K562 (cell line): ENCODE measurements at regions not wholly inside any gene's neighbourhood (a gene's known extent, or its start where the extent isn't known, plus 50 kb on each side); places are given as distances from the start of the nearest gene placed in this dataset.

Experiments
- ATAC-seq: fragments of 200-7000 bp; cut with Tn5 transposase; 3 replicates; pipeline ENCODE4 v1.9.1; 2020; ENCODE audit warnings: moderate library complexity
- BruUV-seq: library from RNA; stranded (reverse); fragments of 400-500 nt; replicated peaks from 2 replicates; lab custom pipeline; 2021; lab: Mats Ljungman, UMichigan
- CTCF ChIA-PET: fragments of 300-600 bp; formaldehyde crosslinking; extraction: SDS; loops from one replicate; lab custom pipeline; 2021; ENCODE audit warnings: low intra/inter-chr PET ratio; lab: Yijun Ruan, JAX
- POLR2A ChIA-PET: fragments of 300-600, 350-650 bp; sonication (Branson Sonifier 250); formaldehyde crosslinking; extraction: SDS; loops from one replicate; lab custom pipeline; 2021; ENCODE audit warnings: antibody characterized with exemption, inconsistent platforms; lab: Yijun Ruan, JAX
- DNase-seq, 4 experiments: peaks; one replicate each; pipeline versions ENCODE4 v3.0.0 to v3.0.0-alpha.2; 2011 to 2018; ENCODE audit warnings: low spot score in 3 of 4, mixed read lengths in 3 of 4; ENCODE audit errors: extremely low read depth in 1 of 4
- FAIRE-seq: peaks from 2 replicates; lab custom pipeline; 2011; peaks lifted over from hg19 to GRCh38; lab: Jason Lieb, UNC
- H2AFZ ChIP-seq: 2 replicates; pipeline ENCODE4 v1.6.0; 2011; ENCODE audit warnings: low read depth, low read length, control low read depth, inconsistent platforms
- H3K27ac ChIP-seq: fragments of 200-600 bp; 3 replicates; pipeline ENCODE4 v1.8.0; 2011; ENCODE audit warnings: low read depth, mild to moderate bottlenecking, control low read depth, inconsistent platforms, low read length, moderate library complexity, mixed read lengths; ENCODE audit errors: extremely low read depth
- H3K27me3 ChIP-seq, 2 experiments: fragments of 300-600 bp in 1 of 2; 2 replicates in 1 of 2; 3 replicates in 1 of 2; pipeline versions ENCODE4 v1.6.0 to v1.8.0; 2011; ENCODE audit warnings: inconsistent platforms in 2 of 2, low read length in 2 of 2, mild to moderate bottlenecking in 1 of 2, mixed read lengths in 1 of 2, moderate library complexity in 1 of 2; ENCODE audit not compliant: control insufficient read depth in 2 of 2, insufficient read depth in 2 of 2
- H3K36me3 ChIP-seq: fragments of 300-600 bp; 3 replicates; pipeline ENCODE4 v1.8.0; 2011; ENCODE audit warnings: mild to moderate bottlenecking, low read length, inconsistent platforms; ENCODE audit not compliant: control insufficient read depth, insufficient read depth
- H3K4me1 ChIP-seq, 2 experiments: fragments of 200-600 bp in 1 of 2; replicated peaks in 1 of 2; 2 replicates in 1 of 2; 3 replicates in 1 of 2; pipeline versions ENCODE4 v1.5.1 to v1.8.0; 2011; ENCODE audit warnings: inconsistent platforms in 2 of 2, low read length in 2 of 2, mild to moderate bottlenecking in 1 of 2, mixed read lengths in 1 of 2, moderate library complexity in 1 of 2; ENCODE audit not compliant: control insufficient read depth in 2 of 2, insufficient read depth in 2 of 2
- H3K4me2 ChIP-seq: 2 replicates; pipeline ENCODE4 v1.6.1; 2011; ENCODE audit warnings: low read length, control low read depth, inconsistent platforms, mixed read lengths; ENCODE audit not compliant: insufficient read depth
- H3K4me3 ChIP-seq: fragments of 200-600 bp; sonication (generic), shearing (Covaris generic); 2 replicates; pipeline ENCODE4 v1.5.1; 2016; ENCODE audit warnings: control low read depth, inconsistent platforms
- H3K79me2 ChIP-seq: fragments of 200-600 bp; 3 replicates; pipeline ENCODE4 v1.8.0; 2011; ENCODE audit warnings: low read length, inconsistent platforms; ENCODE audit not compliant: control insufficient read depth, insufficient read depth
- H3K9ac ChIP-seq, 2 experiments: 2 replicates each; pipeline versions ENCODE4 v1.6.0 to v1.6.1; 2011; ENCODE audit warnings: low read depth in 2 of 2, low read length in 2 of 2, control low read depth in 1 of 2, inconsistent platforms in 1 of 2, mild to moderate bottlenecking in 1 of 2, mixed read lengths in 1 of 2; ENCODE audit not compliant: insufficient read depth in 1 of 2
- H3K9me1 ChIP-seq: one replicate; pipeline ENCODE4 v1.6.0; 2011; ENCODE audit warnings: inconsistent platforms, mild to moderate bottlenecking, low read length, moderate library complexity; ENCODE audit not compliant: control insufficient read depth, insufficient read depth
- H3K9me3 ChIP-seq: replicated peaks from 2 replicates; pipeline ENCODE4 v1.5.1; 2011; ENCODE audit warnings: low read depth, low read length, inconsistent platforms; ENCODE audit not compliant: control insufficient read depth, insufficient read depth
- H4K20me1 ChIP-seq: replicated peaks from 2 replicates; pipeline ENCODE4 v1.6.1; 2011; ENCODE audit warnings: low read length, inconsistent platforms, mixed read lengths; ENCODE audit not compliant: control insufficient read depth, insufficient read depth
- HNRNPUL1 ChIP-seq: fragments of 200-400 bp; formaldehyde crosslinking; IDR thresholded peaks from 2 replicates; pipeline ENCODE4 v1.6.1; 2017; ENCODE audit warnings: low read length
- MBD2 ChIP-seq: sonication (generic); IDR thresholded peaks from 2 replicates; pipeline ENCODE4 v1.6.1; 2016; ENCODE audit warnings: low read depth, borderline replicate concordance
- NFIC ChIP-seq: fragments of 450-650 bp; IDR thresholded peaks from 2 replicates; pipeline ENCODE4 v1.6.1; 2017; ENCODE audit warnings: mild to moderate bottlenecking, inconsistent platforms
- POLR2A ChIP-seq: fragments of 450-650 bp; conservative IDR thresholded peaks from 2 replicates; pipeline ENCODE4 v1.6.1; 2016
- SMAD2 ChIP-seq: fragments of 150-350 bp; IDR thresholded peaks from 2 replicates; pipeline ENCODE4 v1.6.1; 2014; ENCODE audit warnings: low read depth, mild to moderate bottlenecking, low read length
- SMAD3 ChIP-seq: fragments of 450-650 bp; formaldehyde crosslinking; conservative IDR thresholded peaks from 2 replicates; pipeline ENCODE4 v1.4.0; 2020; ENCODE audit warnings: mild to moderate bottlenecking
- STAT5A ChIP-seq: IDR thresholded peaks from 2 replicates; pipeline ENCODE4 v1.6.1; 2012; ENCODE audit warnings: low read length, inconsistent platforms, borderline replicate concordance
- U2AF2 ChIP-seq: fragments of 200-400 bp; formaldehyde crosslinking; optimal IDR thresholded peaks from 2 replicates; pipeline ENCODE3; 2017; ENCODE audit warnings: low read depth, mild to moderate bottlenecking, low read length
- ZC3H8 ChIP-seq: fragments of 450-650 bp; IDR thresholded peaks from 2 replicates; pipeline ENCODE4 v1.6.1; 2017
- ZFP1 ChIP-seq: fragments of 450-650 bp; formaldehyde crosslinking; IDR thresholded peaks from 2 replicates; pipeline ENCODE4 v1.4.0; 2020; ENCODE audit warnings: mild to moderate bottlenecking, mixed read lengths
- ZNF274 ChIP-seq: IDR thresholded peaks from 2 replicates; pipeline ENCODE4 v1.6.1; 2011; ENCODE audit warnings: low read depth, mild to moderate bottlenecking, low read length, moderate library complexity, borderline replicate concordance
- ZNF57 ChIP-seq: fragments of 450-650 bp; formaldehyde crosslinking; IDR thresholded peaks from 2 replicates; pipeline ENCODE4 v1.4.0; 2020; ENCODE audit warnings: mild to moderate bottlenecking, moderate library complexity
- WGBS: fragments of 100-300 bp; shearing (Covaris generic); methylation state at CpG from one replicate; pipeline ENCODE4 v1.1.6; 2016; ENCODE audit warnings: low coverage, mixed read lengths; ENCODE audit not compliant: insufficient coverage; ENCODE audit errors: missing lambda C conversion rate; 5-methylcytosine and 5-hydroxymethylcytosine counted together
- in situ Hi-C: fragments of 300-500 bp; cut with MboI; formaldehyde crosslinking; loops from 4 replicates; pipeline ENCODE4 v1.15.0; 2018; ENCODE audit warnings: inconsistent platforms, mixed read lengths
- intact Hi-C: fragments of 100-400 bp; cut with micrococcal nuclease; formaldehyde crosslinking; loops from 2 replicates; pipeline ENCODE4 v1.14.2; 2022
- TF ChIP-seq, protein P1 (sequence below): fragments of 250-450 bp; sonication (Bioruptor Pico); IDR thresholded peaks from 2 replicates; pipeline ENCODE4 v1.4.0; 2020; ENCODE audit warnings: mild to moderate bottlenecking, moderate library complexity, borderline replicate concordance

DNA sequence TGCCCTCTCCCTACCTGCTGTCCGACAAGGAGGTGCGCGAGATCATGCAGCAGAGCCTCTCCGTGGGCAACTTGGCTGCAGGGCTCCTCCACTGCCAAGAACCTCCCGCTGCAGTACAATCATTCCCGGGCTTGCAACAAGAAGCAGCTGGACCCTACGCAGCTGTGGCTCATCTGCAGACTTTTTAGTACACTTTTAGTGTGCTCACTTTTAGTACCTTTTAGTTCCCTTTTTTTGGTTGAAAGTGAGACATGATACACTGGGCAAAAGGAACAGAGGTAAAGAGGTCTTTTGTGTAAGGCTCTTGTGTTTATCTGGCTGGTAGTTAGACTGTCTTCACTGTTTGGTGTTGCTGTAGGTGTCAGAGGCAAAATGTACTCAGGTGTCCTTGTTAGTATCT lies 58.1 kb upstream of the SPTLC1 start:
- Histone ChIP-seq H3K9ac (no peak overlapping the region), H3K9me3 (no peaks in the 10 kb centered on the region), H3K4me2 (no peak overlapping the region), H3K27ac (no peak overlapping the region), H3K4me3 (no peak overlapping the region), H4K20me1 (no peaks in the 10 kb centered on the region), H3K79me2 (no peaks in the 10 kb centered on the region), H3K9me1 (no peaks in the 10 kb centered on the region), H2AFZ (0 out of 2 replicates have a peak overlapping the region, but pooled peaks have one; percentile 8), H3K27me3 (peaks cover 2 to 23% of the 10 kb centered on the region in 2 experiments; a peak in 3 of 5 replicates), H3K36me3 (no peaks in the 10 kb centered on the region), H3K4me1 (peaks cover 0 to 22% of the 10 kb centered on the region in 2 experiments; a peak in 2 of 5 replicates)
- DNase-seq (no peak), FAIRE-seq (no peak), ATAC-seq (no peak)
- ChIA-PET CTCF (no interaction called here), POLR2A (interaction anchor here (0.7 to 1.0 kb wide), 2 partner anchors 32 to 52 kb away, joined by 3 read pairs; no protein-coding TSS in a partner anchor)
- in situ Hi-C loops, result no loop called here
- BruUV-seq, result no TSS peak
- intact Hi-C loops, result no loop called here
- no peak for TF ChIP-seq ZFP1
- TF ChIP-seq ZNF274, result no peak
- no peak for TF ChIP-seq MBD2
- TF ChIP-seq POLR2A, result no peak
- peak; percentile 88; the same call in 1 of the 2 replicates for TF ChIP-seq ZNF57 (CRISPR knock-in tag)
- 53% methylated on average over 7 of the region's 7 CpGs for WGBS

DNA sequence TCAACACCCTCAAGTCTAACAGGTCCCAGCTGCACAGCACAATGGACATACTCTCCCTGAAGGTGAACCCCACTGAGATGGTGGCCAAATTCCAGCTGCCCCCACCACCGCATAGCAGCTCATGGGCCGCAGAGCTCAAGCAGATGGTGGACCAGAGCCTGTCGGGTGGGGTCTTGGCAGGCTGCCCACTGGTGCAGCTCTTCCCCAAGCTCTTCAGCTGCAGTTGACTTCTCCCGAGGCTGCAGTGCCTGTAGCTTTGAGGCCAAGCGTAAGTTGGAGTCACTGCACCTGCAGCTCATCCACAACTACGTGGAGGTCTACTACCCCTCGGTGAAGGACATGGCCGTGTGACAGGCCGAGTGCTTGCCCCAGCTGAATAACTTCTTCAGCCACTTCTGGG lies 56.6 kb upstream of the SPTLC1 start:
- H3K27me3 ChIP-seq, result peaks cover 2 to 23% of the 10 kb centered on the region in 2 experiments; a peak in 3 of 5 replicates
- BruUV-seq, result no TSS peak
- ATAC-seq (no peak), DNase-seq (peak in 1 of 4 experiments; percentile 18), FAIRE-seq (no peak)
- 0 out of 4 replicates have a peak overlapping the region, but pooled peaks of 1 of the 2 experiments have one; percentile 23 for H3K9ac ChIP-seq
- no peak overlapping the region for H3K27ac ChIP-seq
- H3K36me3 ChIP-seq, result no peaks in the 10 kb centered on the region
- no peak overlapping the region for H3K4me3 ChIP-seq
- 28% methylated on average over 9 of the region's 9 CpGs for WGBS
- no peaks in the 10 kb centered on the region for H3K9me1 ChIP-seq
- ChIA-PET CTCF (no interaction called here), POLR2A (interaction anchor here (0.6 to 1.9 kb wide), 4 partner anchors 9 to 1460 kb away, joined by 3 to 9 read pairs (median 4); no protein-coding TSS in a partner anchor)
- H2AFZ ChIP-seq, result peak overlapping the region; percentile 3; the same call in 1 of the 2 replicates
- in situ Hi-C loops, result no loop called here
- no peaks in the 10 kb centered on the region for H3K79me2 ChIP-seq
- H3K9me3 ChIP-seq, result no peaks in the 10 kb centered on the region
- intact Hi-C loops, result no loop called here
- no peak for TF ChIP-seq ZC3H8
- TF ChIP-seq NFIC, result peak; percentile 54
- no peak for TF ChIP-seq STAT5A
- TF ChIP-seq SMAD2, result no peak
- TF ChIP-seq, protein P1, sequence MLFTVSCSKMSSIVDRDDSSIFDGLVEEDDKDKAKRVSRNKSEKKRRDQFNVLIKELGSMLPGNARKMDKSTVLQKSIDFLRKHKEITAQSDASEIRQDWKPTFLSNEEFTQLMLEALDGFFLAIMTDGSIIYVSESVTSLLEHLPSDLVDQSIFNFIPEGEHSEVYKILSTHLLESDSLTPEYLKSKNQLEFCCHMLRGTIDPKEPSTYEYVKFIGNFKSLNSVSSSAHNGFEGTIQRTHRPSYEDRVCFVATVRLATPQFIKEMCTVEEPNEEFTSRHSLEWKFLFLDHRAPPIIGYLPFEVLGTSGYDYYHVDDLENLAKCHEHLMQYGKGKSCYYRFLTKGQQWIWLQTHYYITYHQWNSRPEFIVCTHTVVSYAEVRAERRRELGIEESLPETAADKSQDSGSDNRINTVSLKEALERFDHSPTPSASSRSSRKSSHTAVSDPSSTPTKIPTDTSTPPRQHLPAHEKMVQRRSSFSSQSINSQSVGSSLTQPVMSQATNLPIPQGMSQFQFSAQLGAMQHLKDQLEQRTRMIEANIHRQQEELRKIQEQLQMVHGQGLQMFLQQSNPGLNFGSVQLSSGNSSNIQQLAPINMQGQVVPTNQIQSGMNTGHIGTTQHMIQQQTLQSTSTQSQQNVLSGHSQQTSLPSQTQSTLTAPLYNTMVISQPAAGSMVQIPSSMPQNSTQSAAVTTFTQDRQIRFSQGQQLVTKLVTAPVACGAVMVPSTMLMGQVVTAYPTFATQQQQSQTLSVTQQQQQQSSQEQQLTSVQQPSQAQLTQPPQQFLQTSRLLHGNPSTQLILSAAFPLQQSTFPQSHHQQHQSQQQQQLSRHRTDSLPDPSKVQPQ (CRISPR knock-in tag), result no peak
- no peak for TF ChIP-seq SMAD3 (CRISPR knock-in tag)
- TF ChIP-seq U2AF2, result no peak
- no peak for TF ChIP-seq HNRNPUL1
- TF ChIP-seq, all 486 proteins: peak for 1
- Histone ChIP-seq H4K20me1 (no peaks in the 10 kb centered on the region), H3K4me2 (no peak overlapping the region), H3K4me1 (peaks cover 0 to 18% of the 10 kb centered on the region in 2 experiments; a peak in 2 of 5 replicates)
